NCI-H1092 (cell line): ENCODE measurements at regions not wholly inside any gene's neighbourhood (a gene's known extent, or its start where the extent isn't known, plus 50 kb on each side); places are given as distances from the start of the nearest gene placed in this dataset.

Source experiments
- DNase-seq: peaks from one replicate; lab custom pipeline; 2025; lab: John Stamatoyannopoulos, UW

DNA sequence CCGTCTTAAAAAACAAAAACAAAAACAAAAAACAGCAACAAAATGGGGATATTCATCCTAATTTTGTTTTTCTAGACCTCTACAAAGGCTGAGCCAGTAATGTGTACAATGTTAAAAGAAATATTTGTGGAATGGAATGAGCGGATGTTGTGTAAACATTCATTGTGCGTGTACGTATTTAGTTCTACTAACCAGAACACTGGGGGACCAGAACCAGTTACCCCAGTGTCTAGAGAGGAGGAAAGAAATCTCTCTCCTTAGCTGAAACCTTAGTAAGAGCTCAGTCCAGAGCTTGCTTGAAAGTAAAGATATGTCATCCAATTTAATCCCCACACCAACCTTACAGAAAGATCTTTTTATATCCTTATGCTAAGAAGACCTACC is 106.7 kb upstream of the CPEB4 start:
- DNase-seq = no peak

DNA sequence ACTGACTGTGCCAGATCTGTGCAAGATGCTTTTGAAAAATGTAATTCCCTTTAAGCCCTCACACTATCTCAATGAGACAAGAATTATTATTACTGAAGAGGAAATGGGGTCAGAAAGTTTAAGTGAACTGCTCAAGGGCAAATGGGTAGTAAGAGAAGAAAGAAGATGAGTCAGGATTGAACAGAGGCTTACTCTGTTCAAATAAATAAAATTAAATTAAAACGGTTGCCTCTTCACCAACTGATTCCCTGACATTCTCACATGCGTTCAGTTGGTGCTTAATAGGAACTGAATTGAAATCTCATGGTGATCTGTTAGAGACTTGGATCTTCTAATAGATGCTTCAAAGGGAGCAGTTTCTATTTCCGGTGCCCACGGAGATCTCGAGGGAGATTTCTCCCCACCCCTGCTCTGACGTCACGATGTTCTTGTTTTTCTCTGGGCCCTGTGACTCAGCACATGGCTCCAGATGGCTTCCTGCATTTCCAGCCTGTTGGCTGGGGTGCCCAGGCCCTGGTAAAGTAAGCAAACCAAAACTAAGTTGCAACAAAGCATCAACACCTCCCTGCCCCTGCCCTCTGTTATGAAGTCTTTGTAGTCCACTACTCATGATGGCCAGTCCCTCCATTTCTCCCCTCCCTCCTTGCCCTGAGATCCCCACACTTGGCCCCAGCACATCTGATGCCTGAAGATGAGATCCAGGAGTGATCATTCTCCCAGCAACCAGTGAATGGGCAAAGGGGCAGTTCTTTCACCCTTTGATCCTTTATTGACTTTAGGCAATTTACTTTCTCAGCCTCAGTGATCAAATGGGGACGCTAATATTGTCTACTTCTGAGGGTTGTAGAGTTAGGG is 106.1 kb upstream of the CPEB4 start:
- DNase-seq = no peak

DNA sequence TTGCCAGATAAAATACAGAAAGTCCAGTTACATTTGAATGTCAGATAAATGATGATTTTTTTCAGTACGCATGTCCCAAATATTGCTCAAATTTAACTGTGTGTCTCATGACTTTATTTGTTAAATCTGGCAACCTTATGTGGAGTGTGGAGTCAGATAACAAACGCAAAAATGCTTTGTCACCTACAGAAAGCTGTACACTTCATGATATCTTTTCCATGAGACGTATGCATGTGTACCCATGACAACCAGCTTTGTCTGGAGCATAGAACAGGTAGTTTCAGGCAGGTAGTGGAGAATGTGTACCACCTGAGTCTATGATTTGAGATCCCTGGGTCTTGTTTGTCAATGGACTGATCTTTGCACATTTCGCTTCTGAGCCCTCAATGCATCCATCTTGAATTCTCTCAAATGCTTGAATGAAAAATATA is 105.5 kb upstream of the CPEB4 start:
- no peak for DNase-seq

DNA sequence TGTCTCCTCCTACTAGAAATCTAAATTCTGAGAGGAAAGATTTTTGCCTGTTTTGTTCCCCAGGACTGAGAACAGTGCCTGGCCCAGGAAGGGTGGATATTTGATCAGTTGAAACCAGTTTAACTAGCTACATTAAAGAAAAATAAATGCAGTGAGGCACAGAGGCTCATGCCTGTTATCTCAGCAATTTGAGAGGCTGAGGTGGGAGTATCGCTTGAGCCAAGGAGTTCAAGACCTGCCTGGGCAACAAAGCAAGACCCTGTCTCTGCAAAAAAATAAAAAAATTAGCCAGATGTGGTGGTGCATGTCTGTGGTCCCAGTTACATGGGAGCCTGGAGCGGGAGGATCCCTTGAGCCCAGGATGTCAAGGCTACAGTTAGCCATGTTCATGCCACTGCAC is 104.8 kb upstream of the CPEB4 start:
- no peak for DNase-seq

DNA sequence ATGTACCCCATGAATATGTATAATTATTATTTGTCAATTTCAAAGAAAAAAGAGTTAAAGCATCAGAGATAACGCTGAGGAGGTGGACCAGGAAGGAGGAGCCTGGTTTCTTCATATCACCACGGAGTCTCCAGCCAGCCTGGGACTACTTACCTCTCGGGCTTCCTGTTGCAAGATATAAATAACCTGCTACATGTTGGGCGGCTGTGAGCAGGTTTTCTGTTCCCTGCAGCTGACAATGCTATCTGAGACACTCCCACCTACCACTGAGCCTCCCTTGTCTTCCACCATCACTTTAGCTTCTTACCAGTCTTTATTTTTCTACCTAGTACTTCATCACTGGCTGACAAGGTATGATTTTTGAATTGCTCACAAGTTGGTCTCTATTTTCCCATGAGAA is 102.7 kb upstream of the CPEB4 start:
- no peak for DNase-seq

DNA sequence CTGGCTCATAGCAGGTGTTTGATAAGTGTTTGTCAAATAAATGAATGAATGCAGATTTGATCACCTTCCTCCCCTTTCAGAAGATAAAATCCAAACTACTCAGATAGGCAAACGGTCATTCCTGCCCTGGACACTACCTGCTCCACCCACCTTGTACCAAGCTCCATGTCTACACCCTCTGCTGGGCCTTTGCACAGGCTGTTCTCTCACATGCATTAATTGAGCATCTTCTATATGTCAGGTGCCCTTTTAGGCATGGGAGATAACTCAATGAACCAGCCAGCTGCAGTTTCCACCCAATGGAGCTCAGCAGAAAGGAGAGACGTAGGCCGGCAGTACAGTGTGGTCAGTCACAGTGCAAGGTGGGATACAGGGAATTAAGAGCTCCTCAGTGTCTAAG is 102.3 kb upstream of the CPEB4 start:
- DNase-seq = no peak

DNA sequence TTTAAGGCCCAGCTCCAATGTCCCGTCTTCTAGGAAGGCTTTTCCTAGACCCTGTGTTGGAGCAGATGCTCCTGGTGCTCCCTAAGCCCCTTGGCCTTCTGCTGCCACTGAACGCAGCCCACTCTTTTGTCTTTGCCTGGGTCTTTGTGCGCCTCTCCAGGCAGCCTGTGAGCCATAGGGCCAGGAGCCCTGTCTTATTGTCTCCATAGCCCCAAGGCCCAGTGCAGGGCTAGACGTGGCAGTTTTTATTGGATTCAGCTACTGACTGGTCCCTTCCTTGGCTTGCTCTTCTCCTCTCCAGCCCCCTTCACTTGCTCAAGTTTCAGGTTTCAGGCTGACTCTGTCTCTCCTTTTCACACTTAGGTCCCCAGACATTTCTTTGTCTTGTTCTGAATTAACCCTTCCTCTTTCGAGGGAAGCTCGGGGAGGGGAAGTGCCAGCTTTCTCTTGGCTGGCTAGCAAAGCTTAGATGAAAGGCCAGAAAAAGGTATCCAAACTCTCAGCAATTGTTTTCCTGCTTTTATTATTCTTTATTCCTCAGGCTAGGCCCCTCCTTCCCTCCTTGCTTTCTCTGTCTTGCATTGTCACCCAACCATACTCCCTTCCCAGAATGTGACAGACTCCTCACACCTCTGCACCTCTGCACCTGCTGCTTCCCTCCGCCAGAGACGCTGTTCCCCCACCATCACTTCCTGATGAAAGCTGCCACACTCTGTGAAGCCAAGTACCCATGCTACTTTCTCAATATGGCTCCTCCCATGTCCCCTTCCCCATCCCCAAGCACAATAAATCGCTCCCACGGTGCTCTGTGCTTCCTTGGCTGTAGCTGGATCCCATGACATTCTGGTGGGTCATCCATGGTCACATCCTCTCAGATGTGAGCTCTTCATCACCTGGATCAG is 101.6 kb upstream of the CPEB4 start:
- no peak for DNase-seq

DNA sequence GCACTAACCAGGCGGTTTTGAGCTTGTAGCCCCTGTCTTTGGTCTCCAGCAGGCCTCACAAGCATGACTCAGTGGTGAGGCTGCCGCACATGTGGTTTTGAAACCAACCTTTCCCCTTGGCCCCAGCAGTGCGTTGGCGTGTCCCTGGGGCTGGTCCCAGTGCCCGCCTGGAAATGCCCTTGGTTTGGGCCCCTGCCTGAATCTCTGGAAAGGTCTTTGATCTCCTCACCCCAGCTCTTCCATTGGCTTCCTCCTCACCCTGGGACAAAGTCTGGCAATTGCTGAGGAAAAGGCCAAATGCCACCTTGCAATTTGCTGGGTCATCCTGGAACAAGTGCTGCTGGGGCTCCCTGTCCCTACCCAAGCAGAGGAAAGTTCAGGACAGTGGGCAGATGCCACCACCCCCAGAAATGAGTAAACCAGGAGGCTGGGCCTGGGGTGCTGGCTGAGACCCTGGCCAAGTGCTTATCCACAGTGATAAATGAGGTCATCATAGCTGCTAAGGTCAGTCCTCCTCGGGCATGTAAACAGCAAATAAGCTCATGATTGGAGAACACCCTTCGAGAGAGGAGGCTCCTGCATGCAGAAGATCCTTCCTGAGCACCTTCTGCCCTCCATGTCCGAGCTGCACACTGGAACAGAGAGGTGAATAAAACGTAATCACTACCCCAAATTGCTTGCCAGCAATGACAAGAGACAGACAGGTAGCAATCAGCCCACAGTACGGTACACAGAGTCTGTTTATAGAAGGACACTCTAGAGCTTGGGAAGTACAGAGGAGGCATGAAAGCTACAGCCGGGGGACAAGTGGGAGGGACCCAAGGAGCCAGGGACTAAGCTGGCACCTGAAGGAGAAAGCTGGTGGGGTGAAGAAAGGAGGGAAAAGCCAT is 98.9 kb upstream of the CPEB4 start:
- DNase-seq = no peak

DNA sequence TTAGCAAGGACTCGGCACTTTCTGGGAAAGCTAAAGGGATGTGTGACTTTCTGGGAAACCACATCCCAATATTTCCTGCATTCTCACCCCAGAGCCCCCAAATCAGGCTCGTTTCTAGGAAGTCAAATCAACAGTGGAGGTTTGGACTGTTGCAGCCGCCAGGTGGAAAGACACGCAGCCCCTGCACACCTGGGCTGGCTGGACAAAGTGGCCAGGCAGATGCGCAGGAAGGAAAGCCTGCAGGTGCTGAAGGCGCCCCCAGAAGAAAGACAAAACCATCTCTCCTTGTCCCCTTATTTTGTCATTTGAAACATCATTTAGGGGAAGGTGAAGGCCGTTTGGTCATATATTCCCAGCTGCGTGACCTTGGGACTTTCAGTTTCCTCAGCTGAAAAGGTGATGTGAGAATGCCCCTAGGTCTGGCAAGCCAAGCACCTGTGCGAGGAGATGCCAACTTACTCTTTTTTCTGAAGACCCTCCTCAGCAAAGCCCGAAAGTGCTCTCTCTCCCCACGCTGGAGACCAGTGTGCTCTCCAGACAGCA is 97.9 kb upstream of the CPEB4 start:
- DNase-seq = no peak

DNA sequence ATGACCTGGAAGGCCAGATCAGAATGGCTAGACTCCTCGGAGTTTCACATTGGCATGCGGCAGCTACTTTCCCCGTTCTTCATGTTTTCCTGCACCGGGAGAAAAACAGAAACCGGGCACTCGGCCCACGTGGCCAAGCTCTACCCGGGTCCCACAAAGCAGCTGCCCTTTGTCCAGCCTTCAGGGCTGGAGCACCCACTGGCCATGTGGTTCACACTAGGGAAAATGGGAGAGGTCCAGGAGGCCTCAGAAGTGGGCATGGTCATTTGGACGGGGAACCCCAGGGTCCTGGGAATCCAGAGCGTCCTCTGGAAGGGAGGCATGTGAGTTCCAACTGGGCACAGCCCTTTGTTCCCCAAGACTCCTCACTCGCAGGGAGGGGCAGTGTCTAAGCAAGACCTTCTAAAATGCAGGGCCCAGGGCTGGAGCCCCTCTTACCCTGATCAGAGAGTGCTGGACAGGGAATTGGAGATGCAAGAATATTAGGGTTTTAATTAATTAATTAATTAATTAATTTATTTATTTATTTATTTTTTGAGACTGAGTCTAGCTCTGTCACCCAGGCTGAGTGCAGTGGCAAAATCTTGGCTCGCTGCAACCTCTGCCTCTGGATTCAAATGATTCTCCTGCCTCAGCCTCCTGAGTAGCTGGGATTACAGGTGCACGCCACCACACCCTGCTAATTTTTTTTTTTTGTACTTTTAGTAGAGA is 97.2 kb upstream of the CPEB4 start:
- DNase-seq = no peak

DNA sequence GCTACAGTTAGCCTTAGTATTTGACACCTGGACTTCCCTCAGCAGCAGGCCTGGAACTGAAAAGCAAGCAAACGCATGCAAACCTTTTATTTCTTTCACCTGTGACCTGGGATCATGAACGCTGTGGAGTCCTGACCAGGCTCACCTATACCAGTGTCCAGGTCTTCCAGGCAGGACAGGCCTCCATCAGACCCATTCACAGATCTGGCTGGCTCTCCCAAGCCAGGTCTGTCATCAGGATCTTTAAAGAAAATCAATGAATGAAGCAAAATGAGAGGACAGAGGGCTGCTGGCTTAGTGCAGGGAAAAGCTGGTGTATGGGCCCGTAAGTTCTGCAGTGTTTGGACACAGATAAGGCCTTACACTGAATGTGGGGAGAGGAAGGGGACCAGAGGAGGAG is 96.3 kb upstream of the CPEB4 start:
- no peak for DNase-seq

DNA sequence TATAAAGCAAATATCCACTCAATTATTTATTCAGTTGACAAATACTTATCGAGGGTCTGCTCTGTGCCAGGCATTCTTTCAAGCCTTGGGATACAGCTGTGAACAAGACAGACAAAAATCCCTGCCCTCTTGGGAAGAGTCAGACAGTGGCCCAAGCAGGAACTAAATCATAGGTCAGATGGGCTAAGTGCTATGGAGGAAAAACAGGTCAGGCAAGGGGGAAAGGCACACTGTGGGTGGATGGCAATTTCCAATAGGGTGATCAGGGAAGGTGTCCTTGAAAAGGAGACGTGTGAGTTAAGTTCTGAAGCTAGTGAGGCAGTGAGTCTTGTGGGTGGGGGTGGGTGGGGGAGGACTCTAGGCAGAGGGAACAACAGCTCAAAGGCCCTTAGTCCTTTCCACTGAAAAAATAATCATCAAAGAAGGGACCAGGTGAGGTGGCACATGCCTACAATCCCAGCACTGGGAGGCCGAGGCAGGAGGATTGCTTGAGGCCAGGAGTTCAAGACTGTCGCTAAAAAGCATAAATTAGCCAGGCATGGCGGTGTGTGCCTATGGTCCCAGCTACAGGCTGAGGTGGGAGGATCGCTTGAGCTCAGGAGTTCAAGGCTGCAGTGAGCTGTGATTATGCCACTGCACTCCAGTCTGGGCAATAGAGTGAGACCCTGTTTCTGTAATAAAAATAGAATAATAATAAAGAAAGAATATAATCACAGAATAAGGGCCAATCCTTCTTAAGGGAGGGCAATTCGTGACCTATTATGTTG is 95.2 kb upstream of the CPEB4 start:
- no peak for DNase-seq

DNA sequence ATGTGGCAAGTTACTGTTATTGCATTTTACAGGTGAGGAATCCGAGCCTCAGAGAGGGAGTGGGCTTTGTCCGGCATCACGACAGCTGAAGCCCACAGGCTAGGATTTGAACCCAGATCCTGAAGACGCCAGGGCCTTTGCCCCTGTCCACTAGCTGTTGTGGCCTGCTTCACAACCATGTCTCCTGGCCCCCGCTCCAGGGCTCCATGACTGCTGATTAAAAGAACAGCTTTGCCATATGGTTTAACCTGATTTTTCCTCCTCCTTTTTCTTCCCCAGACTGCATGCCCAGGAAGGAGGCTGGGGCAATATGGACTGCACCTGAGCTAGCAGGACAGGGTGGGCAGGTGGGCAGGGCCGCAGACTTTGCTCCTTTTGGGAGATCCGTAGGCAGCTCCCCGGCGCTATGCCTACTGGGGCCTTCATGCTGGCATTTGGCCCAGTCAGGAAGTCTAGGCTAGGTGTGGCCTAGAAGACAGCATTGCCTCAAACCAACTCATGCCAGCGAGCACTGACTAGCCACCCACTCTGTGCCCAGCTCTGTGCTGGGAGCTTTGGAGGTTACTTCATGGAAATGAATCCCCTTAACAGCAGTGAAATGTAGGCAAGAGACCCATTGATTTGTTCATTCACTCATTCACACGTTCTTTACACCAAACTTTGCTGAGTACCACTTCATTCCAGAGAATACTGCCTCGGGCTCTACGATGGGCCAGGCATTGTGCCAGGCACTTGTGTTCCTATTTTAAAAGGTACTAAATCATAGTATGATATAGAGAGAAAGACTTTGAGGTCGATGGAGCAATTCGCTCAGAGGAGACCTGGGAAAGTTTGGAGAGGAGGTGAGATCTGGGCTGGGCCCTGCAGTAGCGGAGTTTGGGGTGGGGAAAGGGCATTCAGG is 94.3 kb upstream of the CPEB4 start:
- DNase-seq = no peak

DNA sequence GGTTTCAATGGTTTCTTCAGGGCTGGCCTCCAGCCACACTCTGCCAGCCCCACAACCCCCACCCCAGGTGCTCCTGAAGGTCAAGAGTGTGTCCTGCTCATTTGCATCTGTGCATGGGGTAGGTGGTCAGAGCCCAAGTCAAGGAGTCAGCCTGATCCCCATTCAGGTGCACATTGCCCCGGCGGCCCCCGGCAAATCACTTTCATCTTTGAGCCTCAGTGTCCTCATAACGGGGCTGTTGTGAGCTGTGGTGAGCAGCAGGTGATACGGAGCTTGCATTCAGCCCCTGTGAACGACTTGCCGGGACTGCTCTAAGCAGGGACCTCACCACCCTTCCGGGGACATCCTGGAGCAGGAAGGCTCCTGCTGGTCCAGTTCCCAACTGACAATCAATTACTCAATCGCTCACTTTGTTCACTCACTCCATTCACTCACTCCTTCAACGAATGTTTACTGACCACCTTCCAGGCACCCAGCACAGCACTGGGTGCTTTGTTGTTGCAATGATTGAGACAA is 93.2 kb upstream of the CPEB4 start:
- DNase-seq = no peak

DNA sequence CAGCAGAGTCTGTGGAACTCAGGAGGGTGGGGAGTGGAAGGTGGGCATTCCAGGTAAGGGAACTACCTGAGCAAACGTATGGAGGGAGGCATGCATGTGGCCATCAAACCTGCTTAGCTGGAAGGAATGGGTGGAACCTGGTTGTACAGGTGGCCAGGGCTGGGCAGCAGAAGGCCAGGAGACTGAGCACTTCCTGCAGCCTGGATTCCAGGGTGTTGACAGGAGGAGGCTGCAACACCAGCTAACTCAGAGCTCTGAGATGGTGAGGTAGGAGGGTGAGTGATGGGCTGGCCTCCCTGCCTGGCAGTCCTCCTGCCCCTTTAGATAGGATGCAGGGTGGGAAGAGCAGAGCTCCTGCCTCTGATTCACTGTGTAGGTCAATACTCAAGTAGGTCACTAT is 92.5 kb upstream of the CPEB4 start:
- DNase-seq = no peak

DNA sequence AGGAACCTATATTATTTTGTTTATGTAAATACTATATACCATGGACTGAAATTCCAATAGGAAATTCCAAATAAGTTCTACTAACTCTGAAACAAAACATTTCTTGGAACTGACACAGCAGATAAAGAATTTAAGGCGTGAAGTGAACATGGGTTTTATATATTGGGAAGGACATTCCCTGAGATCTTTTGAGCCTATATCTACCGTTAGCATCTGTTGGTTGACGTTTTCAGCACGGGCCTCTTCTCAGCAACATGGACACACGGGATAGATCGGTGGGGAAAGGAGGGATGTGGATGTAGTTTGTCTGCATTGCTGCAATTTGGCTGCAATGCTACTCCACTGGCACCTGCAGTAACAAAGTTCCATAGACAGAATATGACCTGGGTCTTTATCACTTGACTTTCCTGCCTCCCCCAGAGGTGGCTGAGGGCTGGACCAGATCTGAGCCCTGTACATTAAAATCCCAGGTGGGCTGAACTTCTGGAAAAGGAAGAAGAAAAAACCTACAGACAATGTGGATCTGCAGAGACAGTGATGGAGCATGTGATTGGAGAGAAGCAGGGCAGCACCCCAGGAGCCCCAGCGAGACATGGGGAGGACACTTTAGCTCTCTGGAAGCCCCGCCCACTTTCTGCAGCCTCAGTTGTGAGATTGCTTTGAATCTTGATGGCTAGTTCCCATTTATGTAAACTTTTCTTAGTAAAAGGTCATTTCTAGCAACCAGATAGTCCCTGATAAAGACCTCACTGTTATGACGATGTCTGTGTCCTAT is 91.2 kb upstream of the CPEB4 start:
- DNase-seq = no peak

DNA sequence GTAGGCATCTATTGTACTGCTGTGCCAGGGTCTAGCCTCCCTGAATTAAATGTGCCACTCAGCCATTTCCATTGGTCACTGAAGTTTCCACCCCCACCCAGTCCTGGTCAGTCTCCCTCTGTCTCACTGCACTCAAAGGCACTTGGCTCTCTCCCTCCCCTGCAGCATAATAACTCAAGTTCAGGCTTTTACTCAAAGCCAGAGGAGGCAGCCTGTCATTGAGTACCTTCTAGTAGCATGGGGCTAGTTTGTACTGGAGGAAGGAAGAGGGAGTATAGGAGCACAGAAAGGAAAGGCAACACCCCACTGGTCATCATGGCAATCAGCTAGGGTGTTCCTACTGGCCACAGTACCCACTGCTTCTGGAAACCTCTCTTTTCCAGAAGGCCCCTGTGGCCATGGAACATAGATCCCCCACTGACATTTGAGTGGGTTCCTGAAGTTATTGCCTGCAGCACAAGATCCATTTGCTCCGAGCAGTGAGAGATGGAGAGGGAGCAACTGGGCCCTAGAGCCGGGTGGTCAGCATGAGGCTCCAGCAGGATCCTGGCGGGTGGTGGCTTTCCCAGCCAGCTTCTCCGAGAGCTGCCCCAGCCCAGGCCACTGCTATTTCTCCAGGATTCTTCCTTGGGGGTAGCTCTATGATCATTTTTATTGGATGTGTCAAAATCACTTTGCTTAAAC is 89.9 kb upstream of the CPEB4 start:
- no peak for DNase-seq

DNA sequence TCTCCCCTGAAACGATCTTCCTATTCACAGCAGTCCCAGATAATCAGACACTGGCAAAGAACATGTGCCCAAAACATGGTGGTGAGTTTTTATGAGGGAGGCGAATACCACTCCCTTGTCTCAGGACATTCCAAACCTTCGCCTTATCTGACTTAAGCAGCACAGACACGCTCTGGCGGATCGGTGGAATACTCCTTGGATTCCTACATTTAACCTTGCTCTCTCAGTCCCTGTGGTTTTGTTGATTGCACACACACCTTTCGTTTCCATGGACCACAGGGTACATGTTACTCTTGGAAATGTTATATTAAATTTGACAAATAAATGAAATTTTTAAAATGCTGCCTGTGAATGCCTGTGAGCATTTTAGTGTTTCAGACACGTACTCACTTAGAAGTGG is 87.8 kb upstream of the CPEB4 start:
- DNase-seq = no peak
